ENCODE measurements at regions not wholly inside any gene's neighbourhood (a gene's known extent, or its start where the extent isn't known, plus 50 kb on each side); places are given as distances from the start of the nearest gene placed in this dataset.

- Mint-ChIP-seq H3K4me3 (peak overlapping the region in 1 of 10 donors; percentile 6), H3K27me3 (no peaks in the 10 kb centered on the region), H3K36me3 (peaks cover 0 to 3% (median 0%) of the 10 kb centered on the region in 5 donors), H3K9me3 (no peaks in the 10 kb centered on the region), H3K4me1 (peaks cover 9 to 86% (median 59%) of the 10 kb centered on the region in 7 donors), H3K27ac (peak overlapping the region in 2 of 9 donors; percentile 59 to 63)
- ChIA-PET POLR2A (interaction anchor here (0.5 kb wide), 1 partner anchor 228 kb away, joined by 4 read pairs; no protein-coding TSS in a partner anchor), CTCF (interaction anchor here (0.5 kb wide), 1 partner anchor 35 kb away, joined by 3 read pairs; no protein-coding TSS in a partner anchor)
- intact Hi-C loops (cut with micrococcal nuclease): loop anchor here in 1 of 2 donors (5.0 kb wide), 1 partner anchor 213 kb away; no protein-coding TSS in a partner anchor
- DNase-seq (no peak), ATAC-seq (no peak)
- H3K27me3 ChIP-seq (ENCODE audit: control insufficient read depth in 2 of 2, insufficient read depth in 2 of 2, low read length in 2 of 2): no peaks in the 10 kb centered on the region
- no peaks in the 10 kb centered on the region for H3K9me3 ChIP-seq (ENCODE audit: control insufficient read depth in 2 of 3, low read length in 3 of 3)
- H3K4me1 ChIP-seq (ENCODE audit: control insufficient read depth in 2 of 2, insufficient read depth in 2 of 2, low read length in 2 of 2): peaks cover 5 to 21% of the 10 kb centered on the region in 2 donors
- no peaks in the 10 kb centered on the region for H3K36me3 ChIP-seq (ENCODE audit: control insufficient read depth in 2 of 3, insufficient read depth in 3 of 3, low read length in 3 of 3)
- no peak overlapping the region for H3K4me3 ChIP-seq (ENCODE audit: low read length)
- no peak overlapping the region for H3K27ac ChIP-seq (ENCODE audit: low read depth, low read length)
Observed at GRCh38 chr3:18774319-18775088, 349.4 kb upstream of the SATB1 start.

GRCh38 chr3:18772699-18773305, 347.7 kb upstream of the SATB1 start:
- no peaks in the 10 kb centered on the region for H3K27me3 ChIP-seq (ENCODE audit: control insufficient read depth in 2 of 2, insufficient read depth in 2 of 2, low read length in 2 of 2)
- Mint-ChIP-seq H3K4me3 (no peak overlapping the region), H3K9me3 (no peaks in the 10 kb centered on the region), H3K27ac (peak overlapping the region in 2 of 9 donors; percentile 30 to 38), H3K36me3 (peaks cover 0 to 3% (median 0%) of the 10 kb centered on the region in 5 donors), H3K4me1 (peaks cover 4 to 69% (median 42%) of the 10 kb centered on the region in 7 donors), H3K27me3 (peaks cover 0 to 8% (median 0%) of the 10 kb centered on the region in 5 donors)
- intact Hi-C loops (cut with micrococcal nuclease): loop anchor here in 1 of 2 donors (1.0 kb wide), 1 partner anchor 8 kb away; no protein-coding TSS in a partner anchor
- no peak for ATAC-seq
- ChIA-PET POLR2A (interaction anchor here (1.3 kb wide), 1 partner anchor 14 kb away, joined by 3 read pairs; no protein-coding TSS in a partner anchor), CTCF (no interaction called here)
- H3K4me3 ChIP-seq (ENCODE audit: low read length): no peak overlapping the region
- no peak overlapping the region for H3K27ac ChIP-seq (ENCODE audit: low read depth, low read length)
- no peak for DNase-seq
- no peaks in the 10 kb centered on the region for H3K9me3 ChIP-seq (ENCODE audit: control insufficient read depth in 2 of 3, low read length in 3 of 3)
- no peaks in the 10 kb centered on the region for H3K36me3 ChIP-seq (ENCODE audit: control insufficient read depth in 2 of 3, insufficient read depth in 3 of 3, low read length in 3 of 3)
- peaks cover 0 to 4% of the 10 kb centered on the region in 2 donors for H3K4me1 ChIP-seq (ENCODE audit: control insufficient read depth in 2 of 2, insufficient read depth in 2 of 2, low read length in 2 of 2)

- no peak overlapping the region for H3K4me3 Mint-ChIP-seq
- CTCF ChIA-PET: no interaction called here
Observed at GRCh38 chr3:18771931-18772330, 346.8 kb upstream of the SATB1 start.

GRCh38 chr3:18770800-18771199, 345.7 kb upstream of the SATB1 start:
- Histone ChIP-seq H3K4me1 (ENCODE audit: control insufficient read depth in 2 of 2, insufficient read depth in 2 of 2, low read length in 2 of 2) (peaks cover 0 to 4% of the 10 kb centered on the region in 2 donors), H3K4me3 (ENCODE audit: low read length) (no peak overlapping the region), H3K27ac (ENCODE audit: low read depth, low read length) (no peak overlapping the region), H3K36me3 (ENCODE audit: control insufficient read depth in 2 of 3, insufficient read depth in 3 of 3, low read length in 3 of 3) (no peaks in the 10 kb centered on the region), H3K9me3 (ENCODE audit: control insufficient read depth in 2 of 3, low read length in 3 of 3) (no peaks in the 10 kb centered on the region), H3K27me3 (ENCODE audit: control insufficient read depth in 2 of 2, insufficient read depth in 2 of 2, low read length in 2 of 2) (no peaks in the 10 kb centered on the region)
- POLR2A ChIA-PET: no interaction called here
- Mint-ChIP-seq H3K27me3 (peaks cover 0 to 8% (median 0%) of the 10 kb centered on the region in 5 donors), H3K27ac (peak overlapping the region in 2 of 9 donors; percentile 50 to 78), H3K36me3 (peaks cover 0 to 5% (median 0%) of the 10 kb centered on the region in 5 donors), H3K4me3 (peak overlapping the region in 1 of 10 donors; percentile 21), H3K9me3 (no peaks in the 10 kb centered on the region), H3K4me1 (peaks cover 8 to 67% (median 35%) of the 10 kb centered on the region in 7 donors)
- no peak for DNase-seq
- intact Hi-C loops (cut with micrococcal nuclease): no loop called here
- CTCF ChIA-PET: no interaction called here
- no peak for ATAC-seq

More at GRCh38 chr3:18771931-18772330, 346.8 kb upstream of the SATB1 start:
- Mint-ChIP-seq H3K9me3 (no peaks in the 10 kb centered on the region), H3K27ac (peak overlapping the region in 2 of 9 donors; percentile 4 to 50), H3K4me1 (peaks cover 4 to 68% (median 34%) of the 10 kb centered on the region in 7 donors), H3K36me3 (peaks cover 0 to 4% (median 0%) of the 10 kb centered on the region in 5 donors), H3K27me3 (peaks cover 0 to 8% (median 0%) of the 10 kb centered on the region in 5 donors)
- H3K27ac ChIP-seq (ENCODE audit: low read depth, low read length): no peak overlapping the region
- H3K36me3 ChIP-seq (ENCODE audit: control insufficient read depth in 2 of 3, insufficient read depth in 3 of 3, low read length in 3 of 3): no peaks in the 10 kb centered on the region
- peaks cover 0 to 4% of the 10 kb centered on the region in 2 donors for H3K4me1 ChIP-seq (ENCODE audit: control insufficient read depth in 2 of 2, insufficient read depth in 2 of 2, low read length in 2 of 2)
- no peaks in the 10 kb centered on the region for H3K9me3 ChIP-seq (ENCODE audit: control insufficient read depth in 2 of 3, low read length in 3 of 3)
- no peak for DNase-seq
- POLR2A ChIA-PET: interaction anchor here (0.9 kb wide), 1 partner anchor 341 kb away, joined by 3 read pairs; no protein-coding TSS in a partner anchor
- no peak overlapping the region for H3K4me3 ChIP-seq (ENCODE audit: low read length)
- no peak for ATAC-seq
- no peaks in the 10 kb centered on the region for H3K27me3 ChIP-seq (ENCODE audit: control insufficient read depth in 2 of 2, insufficient read depth in 2 of 2, low read length in 2 of 2)
- intact Hi-C loops (cut with micrococcal nuclease): loop anchor here in 1 of 2 donors (1.0 kb wide), 1 partner anchor 9 kb away; no protein-coding TSS in a partner anchor

GRCh38 chr3:18767756-18768303, 342.7 kb upstream of the SATB1 start:
- peaks cover 0 to 8% (median 0%) of the 10 kb centered on the region in 5 donors for H3K27me3 Mint-ChIP-seq
- H3K36me3 Mint-ChIP-seq: peaks cover 0 to 7% (median 0%) of the 10 kb centered on the region in 5 donors
- H3K27ac ChIP-seq (ENCODE audit: low read depth, low read length): no peak overlapping the region
- CTCF ChIA-PET: interaction anchor here (0.6 to 1.3 kb wide), 3 partner anchors 67 to 208 kb away, joined by 3 to 4 read pairs (median 3); no protein-coding TSS in a partner anchor
- H3K27me3 ChIP-seq (ENCODE audit: control insufficient read depth in 2 of 2, insufficient read depth in 2 of 2, low read length in 2 of 2): no peaks in the 10 kb centered on the region
- H3K9me3 Mint-ChIP-seq: no peaks in the 10 kb centered on the region
- no peak overlapping the region for H3K4me3 ChIP-seq (ENCODE audit: low read length)
- ATAC-seq (no peak), DNase-seq (no peak)
- intact Hi-C loops (cut with micrococcal nuclease): no loop called here
- no peaks in the 10 kb centered on the region for H3K9me3 ChIP-seq (ENCODE audit: control insufficient read depth in 2 of 3, low read length in 3 of 3)
- peak overlapping the region in 1 of 9 donors; percentile 8 for H3K27ac Mint-ChIP-seq
- no peaks in the 10 kb centered on the region for H3K36me3 ChIP-seq (ENCODE audit: control insufficient read depth in 2 of 3, insufficient read depth in 3 of 3, low read length in 3 of 3)
- POLR2A ChIA-PET: no interaction called here
- H3K4me1 Mint-ChIP-seq: peaks cover 7 to 39% (median 25%) of the 10 kb centered on the region in 7 donors
- peaks cover 0 to 4% of the 10 kb centered on the region in 2 donors for H3K4me1 ChIP-seq (ENCODE audit: control insufficient read depth in 2 of 2, insufficient read depth in 2 of 2, low read length in 2 of 2)
- H3K4me3 Mint-ChIP-seq: no peak overlapping the region

- H3K4me1 Mint-ChIP-seq: peaks cover 7 to 31% (median 17%) of the 10 kb centered on the region in 7 donors
- Histone ChIP-seq H3K27ac (ENCODE audit: low read depth, low read length) (no peak overlapping the region), H3K4me1 (ENCODE audit: control insufficient read depth in 2 of 2, insufficient read depth in 2 of 2, low read length in 2 of 2) (peaks cover 0 to 4% of the 10 kb centered on the region in 2 donors), H3K4me3 (ENCODE audit: low read length) (no peak overlapping the region), H3K36me3 (ENCODE audit: control insufficient read depth in 2 of 3, insufficient read depth in 3 of 3, low read length in 3 of 3) (no peaks in the 10 kb centered on the region), H3K9me3 (ENCODE audit: control insufficient read depth in 2 of 3, low read length in 3 of 3) (no peaks in the 10 kb centered on the region), H3K27me3 (ENCODE audit: control insufficient read depth in 2 of 2, insufficient read depth in 2 of 2, low read length in 2 of 2) (no peaks in the 10 kb centered on the region)
- H3K36me3 Mint-ChIP-seq: peaks cover 0 to 6% (median 0%) of the 10 kb centered on the region in 5 donors
- peaks cover 0 to 8% (median 0%) of the 10 kb centered on the region in 5 donors for H3K27me3 Mint-ChIP-seq
- no peaks in the 10 kb centered on the region for H3K9me3 Mint-ChIP-seq
- POLR2A ChIA-PET: interaction anchor here (1.1 kb wide), 1 partner anchor 63 kb away, joined by 3 read pairs; no protein-coding TSS in a partner anchor
- intact Hi-C loops (cut with micrococcal nuclease): no loop called here
- peak overlapping the region in 2 of 9 donors; percentile 40 to 65 for H3K27ac Mint-ChIP-seq
- ATAC-seq (no peak), DNase-seq (no peak)
- CTCF ChIA-PET: interaction anchor here (0.6 to 1.0 kb wide), 2 partner anchors 66 to 192 kb away, joined by 3 to 4 read pairs; no protein-coding TSS in a partner anchor
- H3K4me3 Mint-ChIP-seq: peak overlapping the region in 1 of 10 donors; percentile 64
Observed at GRCh38 chr3:18766974-18767373, 341.8 kb upstream of the SATB1 start.
